Loucy (cell line): ENCODE measurements at regions not wholly inside any gene's neighbourhood (a gene's known extent, or its start where the extent isn't known, plus 50 kb on each side); places are given as distances from the start of the nearest gene placed in this dataset.
"Not testable (repeated sequence)": the region's sequence is repeated elsewhere in the genome, so short reads cannot be mapped to it uniquely, and the experiment has no call there.

Experiments
- H2AFZ ChIP-seq: fragments of 200-600 bp; sonication (generic); 2 replicates; pipeline ENCODE4 v1.6.0; 2016; ENCODE audit warnings: antibody characterized with exemption, mild to moderate bottlenecking, low read length, moderate library complexity
- H3F3A ChIP-seq: fragments of 200-600 bp; 2 replicates; pipeline ENCODE4 v1.6.0; 2016; ENCODE audit warnings: antibody characterized with exemption, low read depth, mild to moderate bottlenecking
- H3K27me3 ChIP-seq: fragments of 200-600 bp; sonication (generic); 2 replicates; pipeline ENCODE4 v1.6.1; 2014; ENCODE audit warnings: low read length, mild to moderate bottlenecking; ENCODE audit not compliant: insufficient read depth, poor library complexity, severe bottlenecking
- H3K36me3 ChIP-seq: fragments of 200-600 bp; sonication (generic); 2 replicates; pipeline ENCODE4 v1.6.1; 2016; ENCODE audit warnings: low read length; ENCODE audit not compliant: insufficient read depth
- H3K4me1 ChIP-seq: fragments of 200-600 bp; sonication (generic); 2 replicates; pipeline ENCODE4 v1.5.1; 2014; ENCODE audit warnings: low read length, mild to moderate bottlenecking; ENCODE audit not compliant: insufficient read depth, poor library complexity, severe bottlenecking
- H3K4me2 ChIP-seq: fragments of 200-600 bp; sonication (generic); 2 replicates; pipeline ENCODE4 v1.6.0; 2014; ENCODE audit warnings: antibody characterized with exemption, low read length, low read depth, mild to moderate bottlenecking; ENCODE audit not compliant: poor library complexity, severe bottlenecking
- H3K4me3 ChIP-seq: fragments of 200-600 bp; sonication (generic); 2 replicates; pipeline ENCODE4 v1.5.1; 2014; ENCODE audit warnings: low read length, mild to moderate bottlenecking, mixed read lengths; ENCODE audit not compliant: poor library complexity, severe bottlenecking
- H3K79me2 ChIP-seq: fragments of 200-600 bp; sonication (generic); 2 replicates; pipeline ENCODE4 v1.6.1; 2014; ENCODE audit warnings: low read length; ENCODE audit not compliant: insufficient read depth
- H3K9ac ChIP-seq: fragments of 200-600 bp; sonication (generic); 2 replicates; pipeline ENCODE4 v1.6.0; 2014; ENCODE audit warnings: mild to moderate bottlenecking, low read depth, low read length, moderate library complexity; ENCODE audit not compliant: poor library complexity, severe bottlenecking
- H3K9me2 ChIP-seq: fragments of 200-600 bp; sonication (generic); replicated peaks from 2 replicates; pipeline ENCODE4 v1.6.1; 2016; ENCODE audit warnings: low read depth, low read length, mixed read lengths
- H3K9me3 ChIP-seq: fragments of 200-600 bp; sonication (generic); 2 replicates; pipeline ENCODE4 v1.6.1; 2014; ENCODE audit warnings: mild to moderate bottlenecking, antibody characterized with exemption, low read length, low read depth; ENCODE audit not compliant: insufficient read depth
- H4K20me1 ChIP-seq: fragments of 200-600 bp; sonication (generic); 2 replicates; pipeline ENCODE4 v1.6.0; 2014; ENCODE audit warnings: antibody characterized with exemption, low read length, mild to moderate bottlenecking; ENCODE audit not compliant: insufficient read depth, poor library complexity, severe bottlenecking
- CTCF ChIP-seq: fragments of 200-600 bp; sonication (generic); conservative IDR thresholded peaks from 2 replicates; pipeline ENCODE4 v1.5.1; 2014; ENCODE audit warnings: mild to moderate bottlenecking, antibody characterized with exemption, low read length
- EZH2phosphoT487 ChIP-seq: fragments of 200-600 bp; IDR thresholded peaks from 2 replicates; pipeline ENCODE4 v1.6.1; 2018; ENCODE audit warnings: antibody characterized with exemption, mild to moderate bottlenecking, moderate library complexity, borderline replicate concordance

- TF ChIP-seq EZH2phosphoT487, result no peak
- TF ChIP-seq CTCF, result no peak
- Histone ChIP-seq H4K20me1 (no peaks in the 10 kb centered on the region), H3K79me2 (no peaks in the 10 kb centered on the region), H3F3A (no peaks in the 10 kb centered on the region), H3K9ac (no peak overlapping the region), H3K4me1 (no peaks in the 10 kb centered on the region), H3K27me3 (no peaks in the 10 kb centered on the region), H3K4me2 (no peak overlapping the region), H3K9me3 (no peaks in the 10 kb centered on the region), H3K36me3 (no peaks in the 10 kb centered on the region), H3K4me3 (no peak overlapping the region), H3K9me2 (no peaks in the 10 kb centered on the region), H2AFZ (no peak overlapping the region)
Observed at GRCh38 chrX:460823-461640, 74.3 kb upstream of the PPP2R3B start.

GRCh38 chrX:462853-463252 lies 76.1 kb upstream of the PPP2R3B start:
- no peaks in the 10 kb centered on the region for H4K20me1 ChIP-seq
- no peaks in the 10 kb centered on the region for H3K9me2 ChIP-seq
- no peaks in the 10 kb centered on the region for H3K4me1 ChIP-seq
- H3K79me2 ChIP-seq, result no peaks in the 10 kb centered on the region
- H3K4me2 ChIP-seq, result no peak overlapping the region
- H2AFZ ChIP-seq, result no peak overlapping the region
- no peak overlapping the region for H3K4me3 ChIP-seq
- no peaks in the 10 kb centered on the region for H3F3A ChIP-seq
- no peak for TF ChIP-seq EZH2phosphoT487
- TF ChIP-seq CTCF, result no peak
- H3K36me3 ChIP-seq, result no peaks in the 10 kb centered on the region
- H3K9ac ChIP-seq, result no peak overlapping the region
- H3K27me3 ChIP-seq, result no peaks in the 10 kb centered on the region
- no peaks in the 10 kb centered on the region for H3K9me3 ChIP-seq

GRCh38 chrX:465418-466215 lies 78.9 kb upstream of the PPP2R3B start:
- H3F3A ChIP-seq, result no peaks in the 10 kb centered on the region
- no peaks in the 10 kb centered on the region for H3K9me3 ChIP-seq

GRCh38 chrX:466836-467235 lies 80.1 kb upstream of the PPP2R3B start:
- H3K4me1 ChIP-seq, H3K4me3 ChIP-seq, H3F3A ChIP-seq, H3K9me3 ChIP-seq, H2AFZ ChIP-seq, H4K20me1 ChIP-seq, H3K4me2 ChIP-seq, H3K27me3 ChIP-seq, H3K36me3 ChIP-seq, H3K9ac ChIP-seq, H3K79me2 ChIP-seq, H3K9me2 ChIP-seq: not testable (repeated sequence)

More at GRCh38 chrX:465418-466215, 78.9 kb upstream of the PPP2R3B start:
- H3K9ac ChIP-seq, result no peak overlapping the region
- no peaks in the 10 kb centered on the region for H3K9me2 ChIP-seq
- no peaks in the 10 kb centered on the region for H4K20me1 ChIP-seq
- no peaks in the 10 kb centered on the region for H3K27me3 ChIP-seq
- H3K36me3 ChIP-seq, result no peaks in the 10 kb centered on the region
- no peak overlapping the region for H3K4me2 ChIP-seq
- H2AFZ ChIP-seq, result no peak overlapping the region
- TF ChIP-seq EZH2phosphoT487, result no peak
- no peak for TF ChIP-seq CTCF
- H3K79me2 ChIP-seq, result no peaks in the 10 kb centered on the region
- H3K4me3 ChIP-seq, result no peak overlapping the region
- H3K4me1 ChIP-seq, result no peaks in the 10 kb centered on the region

GRCh38 chrX:467686-468085 lies 81.0 kb upstream of the PPP2R3B start:
- not testable (repeated sequence) for H4K20me1 ChIP-seq, H3F3A ChIP-seq, H2AFZ ChIP-seq, H3K9me2 ChIP-seq, H3K4me3 ChIP-seq, H3K9ac ChIP-seq, H3K4me1 ChIP-seq, H3K27me3 ChIP-seq, H3K36me3 ChIP-seq, H3K9me3 ChIP-seq, H3K79me2 ChIP-seq, H3K4me2 ChIP-seq
